Prostate gland (tissue), 2 donors: ENCODE measurements at regions not wholly inside any gene's neighbourhood (a gene's known extent, or its start where the extent isn't known, plus 50 kb on each side); places are given as distances from the start of the nearest gene placed in this dataset.
"Not testable (repeated sequence)": the region's sequence is repeated elsewhere in the genome, so short reads cannot be mapped to it uniquely, and the experiment has no call there.

Experiments used
- DNase-seq: peaks from one replicate; pipeline ENCODE4 v3.0.0-alpha.2; 2019; ENCODE audit warnings: low spot score
- H3K27ac ChIP-seq, 2 donors: fragments of 200-600 bp; sonication (generic); 2 replicates each; pipeline ENCODE4 v1.5.1; 2017 to 2019
- H3K27me3 ChIP-seq: fragments of 200-600 bp; sonication (generic); replicated peaks from 2 replicates; pipeline ENCODE4 v1.5.1; 2019; ENCODE audit not compliant: insufficient read depth
- H3K36me3 ChIP-seq, 2 donors: fragments of 200-600 bp; sonication (generic); 1 replicate in 1 of 2; 2 replicates in 1 of 2; pipeline versions ENCODE4 v1.5.1 to v1.8.1; 2017 to 2019
- H3K4me1 ChIP-seq: fragments of 200-600 bp; sonication (generic); replicated peaks from 2 replicates; pipeline ENCODE4 v1.5.1; 2019
- H3K4me3 ChIP-seq, 2 donors: fragments of 200-600 bp; sonication (generic); 2 replicates each; pipeline ENCODE4 v1.5.1; 2017 to 2019
- H3K9me3 ChIP-seq: fragments of 200-600 bp; sonication (generic); 2 replicates; pipeline ENCODE4 v1.5.1; 2017
- CTCF ChIP-seq, 4 experiments: fragments of 200-600 bp in 2 of 4; fragments of 450-650 bp in 2 of 4; sonication (generic) in 2 of 4; IDR thresholded peaks; 1 replicate in 3 of 4; 2 replicates in 1 of 4; pipeline ENCODE4 v1.5.1; 2016 to 2019; ENCODE audit warnings: antibody characterized with exemption in 4 of 4, mild to moderate bottlenecking in 2 of 4, moderate library complexity in 2 of 4
- POLR2A ChIP-seq: fragments of 450-650 bp; IDR thresholded peaks from one replicate; pipeline ENCODE4 v1.6.1; 2016; ENCODE audit warnings: antibody characterized with exemption, mild to moderate bottlenecking
- POLR2AphosphoS5 ChIP-seq: sonication (generic); formaldehyde crosslinking; IDR thresholded peaks from one replicate; pipeline ENCODE4 v1.6.1; 2017; ENCODE audit warnings: antibody characterized with exemption
- WGBS: methylation state at CpG from one replicate; pipeline ENCODE4 v1.1.5; 2018; 5-methylcytosine and 5-hydroxymethylcytosine counted together
- intact Hi-C: fragments of 100-400 bp; cut with DNase I; formaldehyde crosslinking; loops from one replicate; pipeline ENCODE4 v1.14.2; 2022

DNA sequence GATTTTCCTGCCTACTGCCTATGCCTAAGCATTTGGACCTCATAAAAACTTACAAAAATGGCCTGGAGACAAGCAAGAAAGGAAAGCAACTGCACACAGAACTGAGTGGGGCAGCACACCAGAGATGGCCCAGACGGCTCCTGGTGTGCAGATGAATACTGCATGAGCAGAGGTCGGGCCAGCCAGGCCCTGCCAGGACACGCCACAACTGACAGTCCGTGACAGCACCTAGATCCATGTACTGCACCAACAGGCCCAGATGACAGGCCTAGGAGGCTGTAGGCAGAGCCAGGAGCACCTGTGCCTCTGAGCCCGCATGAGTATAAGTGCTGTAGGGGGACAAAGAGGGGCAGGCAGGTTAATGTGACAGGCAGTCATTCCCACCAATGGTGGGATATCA lies 160.2 kb downstream of the IGLL1 start:
- intact Hi-C loops, result no loop called here
- 34% methylated on average over 5 of the region's 5 CpGs for WGBS
- H3K27ac ChIP-seq, result no peak overlapping the region

DNA sequence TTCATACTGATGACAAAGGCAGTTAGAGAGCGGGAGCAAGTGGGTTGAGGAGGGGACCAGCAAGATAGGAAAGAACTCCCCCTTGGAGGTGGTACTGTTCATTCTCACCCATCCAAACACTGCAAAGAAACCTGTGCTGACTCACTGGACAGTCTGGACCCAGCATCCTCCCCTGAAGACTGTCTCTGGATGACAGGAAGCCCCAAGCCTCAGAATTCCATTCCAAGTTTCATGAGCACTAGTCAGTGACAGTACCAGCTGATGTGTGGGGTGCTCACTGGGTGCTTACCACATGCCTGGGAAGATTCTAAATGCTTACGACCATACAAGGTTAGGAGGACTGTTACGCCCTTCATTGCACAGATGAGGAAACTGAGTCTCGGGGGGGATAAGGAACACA lies 160.9 kb downstream of the IGLL1 start:
- 80% methylated on average over 4 of the region's 4 CpGs for WGBS
- H3K27ac ChIP-seq, result no peak overlapping the region
- TF ChIP-seq POLR2A, result no peak
- no peak for TF ChIP-seq POLR2AphosphoS5
- no peak for TF ChIP-seq CTCF (IDR thresholded peaks at IDR 0.05)
- no peaks in the 10 kb centered on the region for H3K9me3 ChIP-seq
- H3K4me3 ChIP-seq, result no peak overlapping the region
- no peak for DNase-seq
- intact Hi-C loops, result no loop called here
- no peaks in the 10 kb centered on the region for H3K36me3 ChIP-seq
- no peaks in the 10 kb centered on the region for H3K4me1 ChIP-seq
- no peaks in the 10 kb centered on the region for H3K27me3 ChIP-seq

More for the DNA sequence above, 160.2 kb downstream of the IGLL1 start:
- Histone ChIP-seq H3K4me3 (no peak overlapping the region), H3K27me3 (no peaks in the 10 kb centered on the region), H3K36me3 (no peaks in the 10 kb centered on the region), H3K4me1 (no peaks in the 10 kb centered on the region), H3K9me3 (no peaks in the 10 kb centered on the region)
- TF ChIP-seq POLR2A (no peak), POLR2AphosphoS5 (no peak), CTCF (IDR thresholded peaks at IDR 0.05) (no peak)
- DNase-seq, result no peak

- Histone ChIP-seq H3K9me3 (no peaks in the 10 kb centered on the region), H3K27ac (no peak overlapping the region), H3K36me3 (no peaks in the 10 kb centered on the region), H3K27me3 (no peaks in the 10 kb centered on the region), H3K4me3 (no peak overlapping the region), H3K4me1 (no peaks in the 10 kb centered on the region)
- DNase-seq, result no peak
- intact Hi-C loops, result no loop called here
- TF ChIP-seq POLR2AphosphoS5 (no peak), POLR2A (no peak), CTCF (IDR thresholded peaks at IDR 0.05) (no peak)
- 86% methylated on average over 12 of the region's 12 CpGs for WGBS
Observed at GRCh38 chr22:23418159-23418788, 161.8 kb downstream of the IGLL1 start.

GRCh38 chr22:23417327-23417726 lies 162.8 kb downstream of the IGLL1 start:
- H3K4me1 ChIP-seq, intact Hi-C loops, H3K4me3 ChIP-seq, H3K27ac ChIP-seq, DNase-seq, H3K27me3 ChIP-seq, H3K9me3 ChIP-seq, H3K36me3 ChIP-seq: not testable (repeated sequence)
- WGBS, result 89% methylated on average over 3 of the region's 3 CpGs

DNA sequence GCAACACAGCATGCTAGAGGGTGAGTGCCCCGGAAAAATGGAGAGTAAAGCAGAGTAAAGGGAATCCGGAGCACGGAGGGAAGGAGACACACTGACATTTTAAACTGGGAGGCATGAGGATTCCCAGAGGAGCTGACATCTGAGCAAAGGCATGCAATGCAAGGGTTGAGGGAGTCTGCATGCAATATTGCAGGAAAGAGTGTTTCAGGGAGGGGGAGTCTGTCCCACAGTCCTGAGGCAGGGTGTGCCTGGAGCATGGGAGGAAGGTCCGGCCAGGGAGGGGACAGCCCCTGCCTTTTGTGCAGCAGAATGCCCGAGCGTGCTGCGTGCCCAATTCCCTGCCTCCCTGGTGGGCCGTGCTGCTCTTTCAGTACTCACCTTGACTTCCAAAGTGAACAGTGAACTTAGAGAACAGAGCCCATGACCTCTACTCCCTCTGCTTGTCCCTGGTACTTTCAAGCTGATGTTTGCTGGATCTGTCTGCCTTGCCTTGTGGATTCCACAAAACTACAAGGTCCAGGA lies 163.9 kb downstream of the IGLL1 start:
- H3K27ac ChIP-seq, H3K9me3 ChIP-seq, H3K4me3 ChIP-seq, intact Hi-C loops, H3K27me3 ChIP-seq, DNase-seq, H3K4me1 ChIP-seq, H3K36me3 ChIP-seq: not testable (repeated sequence)
- 86% methylated on average over 8 of the region's 8 CpGs for WGBS

DNA sequence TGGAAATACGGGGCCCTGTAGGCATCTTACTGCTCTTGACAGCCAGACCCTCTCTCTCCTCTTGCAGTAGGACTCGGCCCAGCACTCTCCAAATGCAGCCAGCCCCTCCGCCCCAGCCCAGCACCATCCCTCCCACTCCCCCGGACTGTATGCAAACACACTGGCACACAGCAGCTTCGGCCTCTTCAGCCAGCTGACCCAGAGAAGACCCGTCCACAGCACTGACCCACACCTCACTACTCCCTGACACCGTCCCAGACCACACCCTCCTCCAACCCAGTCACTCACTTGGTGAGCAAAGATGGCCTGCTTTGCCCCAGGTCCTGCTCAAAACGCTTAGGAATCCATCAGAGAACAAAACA lies 164.6 kb downstream of the IGLL1 start:
- H3K4me3 ChIP-seq, result no peak overlapping the region
- 67% methylated on average over 8 of the region's 8 CpGs for WGBS
- no peak overlapping the region for H3K27ac ChIP-seq
- H3K4me1 ChIP-seq, result no peaks in the 10 kb centered on the region
- DNase-seq, result no peak
- H3K9me3 ChIP-seq, result no peaks in the 10 kb centered on the region
- no peak for TF ChIP-seq CTCF (IDR thresholded peaks at IDR 0.05)
- no peak for TF ChIP-seq POLR2AphosphoS5
- no peak for TF ChIP-seq POLR2A
- H3K36me3 ChIP-seq, result no peaks in the 10 kb centered on the region
- H3K27me3 ChIP-seq, result no peaks in the 10 kb centered on the region
- intact Hi-C loops, result no loop called here
